ENCODE measurements at regions not wholly inside any gene's neighbourhood (a gene's known extent, or its start where the extent isn't known, plus 50 kb on each side); places are given as distances from the start of the nearest gene placed in this dataset.
A peak's percentile ranks its signal among the peaks of the same experiment; 100 is the strongest.

DNA sequence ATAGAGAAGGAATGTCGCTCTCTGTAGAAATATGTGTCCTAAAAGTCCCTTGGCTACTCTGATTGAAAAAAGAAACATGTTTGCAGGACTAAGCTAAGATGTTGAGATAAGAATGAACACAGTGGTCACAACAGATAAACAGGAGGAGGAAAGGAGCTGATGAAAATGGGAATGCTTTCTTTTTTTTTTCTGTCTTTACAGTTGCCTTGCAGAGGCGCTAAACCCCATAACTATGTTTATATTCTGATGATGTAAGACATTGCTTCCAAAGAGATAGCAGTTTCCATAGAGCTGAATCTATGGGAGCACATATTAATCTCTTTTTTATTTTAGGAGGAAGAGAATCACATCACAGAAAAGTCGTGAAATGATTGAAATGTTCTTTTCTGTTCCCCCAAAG lies 153.5 kb upstream of the LYZL1 start:
- no peak overlapping the region for H3K27ac Mint-ChIP-seq
- TF ChIP-seq, protein P1, sequence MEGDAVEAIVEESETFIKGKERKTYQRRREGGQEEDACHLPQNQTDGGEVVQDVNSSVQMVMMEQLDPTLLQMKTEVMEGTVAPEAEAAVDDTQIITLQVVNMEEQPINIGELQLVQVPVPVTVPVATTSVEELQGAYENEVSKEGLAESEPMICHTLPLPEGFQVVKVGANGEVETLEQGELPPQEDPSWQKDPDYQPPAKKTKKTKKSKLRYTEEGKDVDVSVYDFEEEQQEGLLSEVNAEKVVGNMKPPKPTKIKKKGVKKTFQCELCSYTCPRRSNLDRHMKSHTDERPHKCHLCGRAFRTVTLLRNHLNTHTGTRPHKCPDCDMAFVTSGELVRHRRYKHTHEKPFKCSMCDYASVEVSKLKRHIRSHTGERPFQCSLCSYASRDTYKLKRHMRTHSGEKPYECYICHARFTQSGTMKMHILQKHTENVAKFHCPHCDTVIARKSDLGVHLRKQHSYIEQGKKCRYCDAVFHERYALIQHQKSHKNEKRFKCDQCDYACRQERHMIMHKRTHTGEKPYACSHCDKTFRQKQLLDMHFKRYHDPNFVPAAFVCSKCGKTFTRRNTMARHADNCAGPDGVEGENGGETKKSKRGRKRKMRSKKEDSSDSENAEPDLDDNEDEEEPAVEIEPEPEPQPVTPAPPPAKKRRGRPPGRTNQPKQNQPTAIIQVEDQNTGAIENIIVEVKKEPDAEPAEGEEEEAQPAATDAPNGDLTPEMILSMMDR (IDR thresholded peaks at IDR 0.05), result no peak

DNA sequence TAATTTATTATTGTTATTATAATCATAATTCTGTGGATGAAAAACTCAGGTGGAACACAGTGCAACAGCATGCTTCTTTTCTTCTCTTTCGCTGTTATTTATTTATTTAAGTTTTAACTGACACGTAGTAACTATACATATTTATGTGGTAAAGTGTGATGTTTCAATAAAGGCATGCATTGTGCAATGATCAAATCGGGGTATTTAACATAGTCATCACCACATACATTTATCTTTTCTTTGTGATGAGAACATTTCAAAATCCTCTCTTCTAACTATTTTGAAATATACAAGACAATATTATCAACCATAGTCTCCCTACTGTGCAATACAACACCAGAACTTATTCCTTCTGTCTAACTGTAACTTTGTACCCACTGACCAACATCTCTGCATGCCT lies 152.5 kb upstream of the LYZL1 start:
- no peaks in the 10 kb centered on the region for H3K36me3 Mint-ChIP-seq
- no peaks in the 10 kb centered on the region for H3K9me3 Mint-ChIP-seq
- Histone ChIP-seq H3K36me3 (ENCODE audit: control insufficient read depth, insufficient read depth, low read length) (no peaks in the 10 kb centered on the region), H3K9me3 (ENCODE audit: control insufficient read depth, insufficient read depth, low read length) (no peaks in the 10 kb centered on the region), H3K27ac (ENCODE audit: low read length) (no peak overlapping the region), H3K27me3 (ENCODE audit: control insufficient read depth, insufficient read depth, low read length) (peaks cover 2% of the 10 kb centered on the region), H3K4me1 (ENCODE audit: control insufficient read depth, insufficient read depth, low read length) (no peaks in the 10 kb centered on the region), H3K4me3 (ENCODE audit: low read length) (no peak overlapping the region)
- ATAC-seq (peak in 1 of 3 donors; percentile 24), DNase-seq (no peak)
- no peaks in the 10 kb centered on the region for H3K4me1 Mint-ChIP-seq
- TF ChIP-seq, protein P1 (IDR thresholded peaks at IDR 0.05), result no peak
- H3K4me3 Mint-ChIP-seq, result no peak overlapping the region
- intact Hi-C loops (cut with micrococcal nuclease), result no loop called here
- H3K27me3 Mint-ChIP-seq (ENCODE audit: low read depth in 2 of 2), result peaks cover 3 to 42% of the 10 kb centered on the region in 2 donors
- H3K27ac Mint-ChIP-seq, result no peak overlapping the region
- WGBS (ENCODE audit: insufficient coverage), result 89% methylated on average over 1 of the region's 3 CpGs

More for the DNA sequence above, 153.5 kb upstream of the LYZL1 start:
- H3K9me3 ChIP-seq (ENCODE audit: control insufficient read depth, insufficient read depth, low read length), result no peaks in the 10 kb centered on the region
- ATAC-seq, result no peak
- peaks cover 3 to 36% of the 10 kb centered on the region in 2 donors for H3K27me3 Mint-ChIP-seq (ENCODE audit: low read depth in 2 of 2)
- intact Hi-C loops (cut with micrococcal nuclease), result no loop called here
- H3K36me3 Mint-ChIP-seq, result no peaks in the 10 kb centered on the region
- H3K4me3 ChIP-seq (ENCODE audit: low read length), result no peak overlapping the region
- H3K9me3 Mint-ChIP-seq, result no peaks in the 10 kb centered on the region
- no peaks in the 10 kb centered on the region for H3K4me1 ChIP-seq (ENCODE audit: control insufficient read depth, insufficient read depth, low read length)
- 90% methylated on average over 2 of the region's 3 CpGs for WGBS (ENCODE audit: insufficient coverage)
- no peaks in the 10 kb centered on the region for H3K4me1 Mint-ChIP-seq
- H3K4me3 Mint-ChIP-seq, result no peak overlapping the region
- H3K27me3 ChIP-seq (ENCODE audit: control insufficient read depth, insufficient read depth, low read length), result peaks cover 2% of the 10 kb centered on the region
- no peaks in the 10 kb centered on the region for H3K36me3 ChIP-seq (ENCODE audit: control insufficient read depth, insufficient read depth, low read length)
- DNase-seq, result no peak
- no peak overlapping the region for H3K27ac ChIP-seq (ENCODE audit: low read length)

DNA sequence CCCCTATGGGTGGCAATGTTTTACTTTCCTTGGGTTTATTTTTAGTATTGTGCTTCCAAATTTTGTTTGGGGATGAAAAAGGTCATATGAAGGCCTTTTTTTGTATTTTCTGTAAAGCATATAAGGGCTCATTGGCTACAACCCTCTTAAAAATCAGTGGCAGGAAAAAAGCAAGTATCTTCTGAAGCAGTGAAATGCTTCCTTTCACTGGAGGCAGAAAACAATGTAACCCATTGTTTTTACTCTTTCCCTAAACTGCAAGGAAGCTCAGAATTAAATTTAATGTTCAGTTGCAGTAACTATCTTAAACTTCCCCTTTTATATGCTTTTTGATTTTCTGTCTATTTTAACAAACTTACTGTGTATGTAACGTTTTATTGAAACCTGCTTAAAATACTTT lies 148.7 kb upstream of the LYZL1 start:
- WGBS (ENCODE audit: insufficient coverage), result no CpG with 5 or more reads among the region's 1 CpG
- TF ChIP-seq, protein P1 (IDR thresholded peaks at IDR 0.05), result no peak

DNA sequence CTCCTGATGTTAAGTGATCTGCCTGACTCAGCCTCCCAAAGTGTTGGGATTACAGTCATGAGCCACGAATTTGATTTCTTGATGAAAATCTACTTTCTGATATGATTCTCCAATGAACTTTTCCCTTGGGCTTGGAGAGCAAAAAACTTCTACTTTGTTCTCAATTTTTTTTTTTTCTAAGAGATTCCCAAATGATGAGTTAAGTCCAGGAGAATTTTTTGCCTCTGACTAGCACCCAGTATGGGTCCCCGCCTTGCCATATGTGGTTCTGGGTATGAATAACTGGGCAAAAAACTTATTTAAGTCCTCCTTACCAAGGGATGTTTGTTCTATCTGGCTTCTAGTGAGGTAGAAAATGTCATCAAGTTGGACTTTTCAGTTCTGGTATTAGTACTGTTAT lies 147.9 kb upstream of the LYZL1 start:
- H3K27me3 Mint-ChIP-seq (ENCODE audit: low read depth in 2 of 2), result peaks cover 17 to 42% of the 10 kb centered on the region in 2 donors
- H3K27me3 ChIP-seq (ENCODE audit: control insufficient read depth, insufficient read depth, low read length), result no peaks in the 10 kb centered on the region
- H3K9me3 ChIP-seq (ENCODE audit: control insufficient read depth, insufficient read depth, low read length), result no peaks in the 10 kb centered on the region
- H3K4me3 Mint-ChIP-seq, result no peak overlapping the region
- no peaks in the 10 kb centered on the region for H3K36me3 Mint-ChIP-seq
- TF ChIP-seq, protein P1 (IDR thresholded peaks at IDR 0.05), result no peak
- no peak overlapping the region for H3K27ac Mint-ChIP-seq
- no peak overlapping the region for H3K4me3 ChIP-seq (ENCODE audit: low read length)
- H3K36me3 ChIP-seq (ENCODE audit: control insufficient read depth, insufficient read depth, low read length), result no peaks in the 10 kb centered on the region
- no peaks in the 10 kb centered on the region for H3K9me3 Mint-ChIP-seq
- H3K4me1 Mint-ChIP-seq, result no peaks in the 10 kb centered on the region
- H3K27ac ChIP-seq (ENCODE audit: low read length), result no peak overlapping the region
- ATAC-seq (no peak), DNase-seq (no peak)
- 90% methylated on average over 2 of the region's 2 CpGs for WGBS (ENCODE audit: insufficient coverage)
- no peaks in the 10 kb centered on the region for H3K4me1 ChIP-seq (ENCODE audit: control insufficient read depth, insufficient read depth, low read length)
- intact Hi-C loops (cut with micrococcal nuclease), result no loop called here

More for the DNA sequence above, 148.7 kb upstream of the LYZL1 start:
- Histone ChIP-seq H3K36me3 (ENCODE audit: control insufficient read depth, insufficient read depth, low read length) (no peaks in the 10 kb centered on the region), H3K9me3 (ENCODE audit: control insufficient read depth, insufficient read depth, low read length) (no peaks in the 10 kb centered on the region), H3K4me1 (ENCODE audit: control insufficient read depth, insufficient read depth, low read length) (no peaks in the 10 kb centered on the region), H3K4me3 (ENCODE audit: low read length) (no peak overlapping the region), H3K27me3 (ENCODE audit: control insufficient read depth, insufficient read depth, low read length) (no peaks in the 10 kb centered on the region), H3K27ac (ENCODE audit: low read length) (no peak overlapping the region)
- Mint-ChIP-seq H3K4me3 (no peak overlapping the region), H3K9me3 (no peaks in the 10 kb centered on the region), H3K4me1 (no peaks in the 10 kb centered on the region), H3K36me3 (no peaks in the 10 kb centered on the region), H3K27ac (no peak overlapping the region), H3K27me3 (ENCODE audit: low read depth in 2 of 2) (peaks cover 14 to 42% of the 10 kb centered on the region in 2 donors)
- intact Hi-C loops (cut with micrococcal nuclease), result no loop called here
- no peak for DNase-seq
- ATAC-seq, result no peak

Measured in natural killer cell (primary cell).